ENCODE measurements at regions not wholly inside any gene's neighbourhood (a gene's known extent, or its start where the extent isn't known, plus 50 kb on each side); places are given as distances from the start of the nearest gene placed in this dataset.

DNA sequence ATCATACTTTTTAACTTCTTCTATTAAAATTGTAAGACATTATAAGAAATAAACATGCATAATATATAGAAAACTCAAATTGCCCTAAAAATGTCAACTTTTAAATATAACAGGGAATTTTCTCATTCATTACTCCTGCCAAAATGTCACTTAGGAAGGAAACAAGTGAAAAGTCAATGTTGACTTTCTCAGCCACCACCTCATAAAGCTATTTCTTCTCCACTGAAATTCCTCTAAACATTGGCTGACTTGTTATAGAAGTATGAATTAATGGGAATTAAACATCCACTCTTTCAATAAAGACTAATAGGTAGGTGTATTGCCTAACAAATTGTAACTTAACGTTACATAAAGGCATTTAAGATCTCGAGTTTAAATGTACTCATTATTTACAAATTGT, 499.7 kb upstream of the SYT4 start:
- WGBS (ENCODE audit: insufficient coverage) = no CpG with 5 or more reads among the region's 2 CpGs
- no peaks in the 10 kb centered on the region for H3K9me3 Mint-ChIP-seq (ENCODE audit: insufficient read depth)
- H3K4me3 ChIP-seq (ENCODE audit: control extremely low read depth in 1 of 5, extremely low read depth in 1 of 5, insufficient read depth in 1 of 5, low read depth in 2 of 5, low read length in 4 of 5) = no peak overlapping the region
- no peaks in the 10 kb centered on the region for H3K4me1 ChIP-seq (ENCODE audit: control insufficient read depth in 2 of 2, insufficient read depth in 2 of 2, low read length in 2 of 2)
- TF ChIP-seq EZH2 (IDR thresholded peaks at IDR 0.05; ENCODE audit: borderline replicate concordance, insufficient read depth, low read depth, low read length, poor library complexity, severe bottlenecking) = no peak
- TF ChIP-seq, protein P1, sequence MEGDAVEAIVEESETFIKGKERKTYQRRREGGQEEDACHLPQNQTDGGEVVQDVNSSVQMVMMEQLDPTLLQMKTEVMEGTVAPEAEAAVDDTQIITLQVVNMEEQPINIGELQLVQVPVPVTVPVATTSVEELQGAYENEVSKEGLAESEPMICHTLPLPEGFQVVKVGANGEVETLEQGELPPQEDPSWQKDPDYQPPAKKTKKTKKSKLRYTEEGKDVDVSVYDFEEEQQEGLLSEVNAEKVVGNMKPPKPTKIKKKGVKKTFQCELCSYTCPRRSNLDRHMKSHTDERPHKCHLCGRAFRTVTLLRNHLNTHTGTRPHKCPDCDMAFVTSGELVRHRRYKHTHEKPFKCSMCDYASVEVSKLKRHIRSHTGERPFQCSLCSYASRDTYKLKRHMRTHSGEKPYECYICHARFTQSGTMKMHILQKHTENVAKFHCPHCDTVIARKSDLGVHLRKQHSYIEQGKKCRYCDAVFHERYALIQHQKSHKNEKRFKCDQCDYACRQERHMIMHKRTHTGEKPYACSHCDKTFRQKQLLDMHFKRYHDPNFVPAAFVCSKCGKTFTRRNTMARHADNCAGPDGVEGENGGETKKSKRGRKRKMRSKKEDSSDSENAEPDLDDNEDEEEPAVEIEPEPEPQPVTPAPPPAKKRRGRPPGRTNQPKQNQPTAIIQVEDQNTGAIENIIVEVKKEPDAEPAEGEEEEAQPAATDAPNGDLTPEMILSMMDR (IDR thresholded peaks at IDR 0.05) = no peak
- DNase-seq = no peak
- intact Hi-C loops (cut with micrococcal nuclease) = no loop called here
- no peaks in the 10 kb centered on the region for H3K27me3 Mint-ChIP-seq
- H3K79me2 ChIP-seq (ENCODE audit: control insufficient read depth, insufficient read depth, low read length) = no peaks in the 10 kb centered on the region
- no peaks in the 10 kb centered on the region for H3K27me3 ChIP-seq (replicated peaks in 1 of 4; ENCODE audit: control extremely low read depth in 1 of 4, control insufficient read depth in 3 of 4, insufficient read depth in 4 of 4, low read length in 3 of 4)
- no peak overlapping the region for H3K27ac Mint-ChIP-seq
- H3K27ac ChIP-seq (ENCODE audit: low read length in 2 of 2) = no peak overlapping the region
- no peak overlapping the region for H2AFZ ChIP-seq (ENCODE audit: insufficient read depth, low read depth, low read length, poor library complexity, severe bottlenecking)
- peaks cover 0 to 1% (median 0%) of the 10 kb centered on the region in 3 donors for H3K9me3 ChIP-seq (ENCODE audit: control extremely low read depth in 1 of 3, control insufficient read depth in 2 of 3, insufficient read depth in 1 of 3, low read length in 2 of 3)
- no peaks in the 10 kb centered on the region for H4K20me1 ChIP-seq (ENCODE audit: control insufficient read depth, insufficient read depth, low read length, poor library complexity, severe bottlenecking)
- no peak overlapping the region for H3K4me2 ChIP-seq (replicated peaks; ENCODE audit: low read depth, low read length, poor library complexity, severe bottlenecking)
- H3K4me3 Mint-ChIP-seq = no peak overlapping the region
- no peak for ATAC-seq (ENCODE audit: low read depth)
- H3K9ac ChIP-seq (ENCODE audit: low read length) = no peak overlapping the region
- ChIA-PET POLR2A (no interaction called here), CTCF (no interaction called here)
- H3K4me1 Mint-ChIP-seq = no peaks in the 10 kb centered on the region
- no peaks in the 10 kb centered on the region for H3K36me3 ChIP-seq (replicated peaks in 1 of 2; ENCODE audit: control extremely low read depth in 1 of 2, control insufficient read depth in 1 of 2, extremely low read depth in 1 of 2, insufficient read depth in 2 of 2, low read length in 1 of 2)

DNA sequence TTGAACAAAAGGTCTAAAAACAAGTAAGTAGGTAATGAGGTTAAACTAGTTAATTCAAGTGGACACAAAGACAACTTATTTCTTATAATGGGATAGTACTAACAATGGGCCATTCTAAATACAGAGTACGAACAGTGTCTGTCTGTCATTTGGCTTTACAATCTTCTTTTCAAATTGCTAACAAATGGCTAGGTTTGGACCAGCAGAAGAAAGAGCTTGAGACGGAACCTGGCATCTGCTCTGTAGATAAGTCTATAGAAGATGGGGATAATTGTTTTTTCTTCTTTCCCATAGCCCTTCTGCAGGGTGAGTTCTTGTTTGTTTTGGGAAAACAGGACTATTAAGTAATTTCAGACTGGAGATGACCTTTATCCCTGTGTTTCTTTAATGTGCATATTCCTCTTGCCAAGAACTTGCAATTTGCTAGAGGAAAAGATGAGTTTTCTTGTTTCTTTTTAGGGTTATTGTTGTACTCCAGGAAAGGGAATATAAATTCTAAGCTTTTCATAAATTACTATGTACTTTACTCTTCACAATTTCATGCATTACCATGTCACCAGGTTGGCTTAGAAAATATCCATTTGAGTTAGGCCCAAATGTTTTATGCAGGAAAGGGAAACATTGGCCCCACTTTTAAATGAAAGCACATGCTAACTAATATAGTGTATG, 500.5 kb upstream of the SYT4 start:
- POLR2A ChIA-PET = no interaction called here

More for the DNA sequence above, 500.5 kb upstream of the SYT4 start:
- TF ChIP-seq EZH2 (IDR thresholded peaks at IDR 0.05; ENCODE audit: borderline replicate concordance, insufficient read depth, low read depth, low read length, poor library complexity, severe bottlenecking) = no peak
- TF ChIP-seq, protein P1 (IDR thresholded peaks at IDR 0.05) = no peak
- no peaks in the 10 kb centered on the region for H3K4me1 Mint-ChIP-seq
- no peak overlapping the region for H3K4me3 Mint-ChIP-seq
- CTCF ChIA-PET = no interaction called here
- WGBS (ENCODE audit: insufficient coverage) = no CpG with 5 or more reads among the region's 2 CpGs
- Histone ChIP-seq H3K4me2 (replicated peaks; ENCODE audit: low read depth, low read length, poor library complexity, severe bottlenecking) (no peak overlapping the region), H3K79me2 (ENCODE audit: control insufficient read depth, insufficient read depth, low read length) (no peaks in the 10 kb centered on the region), H4K20me1 (ENCODE audit: control insufficient read depth, insufficient read depth, low read length, poor library complexity, severe bottlenecking) (no peaks in the 10 kb centered on the region), H3K9ac (ENCODE audit: low read length) (no peak overlapping the region), H3K9me3 (ENCODE audit: control extremely low read depth in 1 of 3, control insufficient read depth in 2 of 3, insufficient read depth in 1 of 3, low read length in 2 of 3) (peaks cover 0 to 1% (median 0%) of the 10 kb centered on the region in 3 donors), H3K36me3 (replicated peaks in 1 of 2; ENCODE audit: control extremely low read depth in 1 of 2, control insufficient read depth in 1 of 2, extremely low read depth in 1 of 2, insufficient read depth in 2 of 2, low read length in 1 of 2) (no peaks in the 10 kb centered on the region), H3K4me3 (ENCODE audit: control extremely low read depth in 1 of 5, extremely low read depth in 1 of 5, insufficient read depth in 1 of 5, low read depth in 2 of 5, low read length in 4 of 5) (no peak overlapping the region), H2AFZ (ENCODE audit: insufficient read depth, low read depth, low read length, poor library complexity, severe bottlenecking) (no peak overlapping the region), H3K27me3 (replicated peaks in 1 of 4; ENCODE audit: control extremely low read depth in 1 of 4, control insufficient read depth in 3 of 4, insufficient read depth in 4 of 4, low read length in 3 of 4) (no peaks in the 10 kb centered on the region), H3K27ac (ENCODE audit: low read length in 2 of 2) (no peak overlapping the region), H3K4me1 (ENCODE audit: control insufficient read depth in 2 of 2, insufficient read depth in 2 of 2, low read length in 2 of 2) (no peaks in the 10 kb centered on the region)
- H3K9me3 Mint-ChIP-seq (ENCODE audit: insufficient read depth) = no peaks in the 10 kb centered on the region
- no peak overlapping the region for H3K27ac Mint-ChIP-seq
- no peak for DNase-seq
- ATAC-seq (ENCODE audit: low read depth) = no peak
- intact Hi-C loops (cut with micrococcal nuclease) = no loop called here
- no peaks in the 10 kb centered on the region for H3K27me3 Mint-ChIP-seq

Data from B cell (primary cell).